DMS153 treated with DMSO at 0.1 percent for 48 hours (cell line): ENCODE measurements at regions not wholly inside any gene's neighbourhood (a gene's known extent, or its start where the extent isn't known, plus 50 kb on each side); places are given as distances from the start of the nearest gene placed in this dataset.

Source experiments
- DNase-seq: peaks from one replicate; lab custom pipeline; 2025; ENCODE audit not compliant: unreplicated experiment; lab: John Stamatoyannopoulos, UW

GRCh38 chr18:51514128-51514527 is 316.6 kb upstream of the MEX3C start:
- no peak for DNase-seq

- DNase-seq: no peak
Observed at GRCh38 chr18:51516478-51517038, 319.1 kb upstream of the MEX3C start.

- no peak for DNase-seq
Observed at GRCh38 chr18:51519571-51519970, 322.1 kb upstream of the MEX3C start.

- DNase-seq: no peak
Observed at GRCh38 chr18:51520676-51521180, 323.2 kb upstream of the MEX3C start.

- no peak for DNase-seq
Observed at GRCh38 chr18:51522338-51522737, 324.9 kb upstream of the MEX3C start.

GRCh38 chr18:51522821-51523220 is 325.3 kb upstream of the MEX3C start:
- DNase-seq: no peak

- no peak for DNase-seq
Observed at GRCh38 chr18:51523671-51524070, 326.2 kb upstream of the MEX3C start.

GRCh38 chr18:51525453-51526225 is 328.2 kb upstream of the MEX3C start:
- no peak for DNase-seq

GRCh38 chr18:51527826-51528225 is 330.3 kb upstream of the MEX3C start:
- no peak for DNase-seq

GRCh38 chr18:51531501-51531900 is 334.0 kb upstream of the MEX3C start:
- no peak for DNase-seq

- DNase-seq: peak; percentile 16
Observed at GRCh38 chr18:51537487-51537886, 340.0 kb upstream of the MEX3C start.

GRCh38 chr18:51540562-51540961 is 343.1 kb upstream of the MEX3C start:
- DNase-seq: no peak

GRCh38 chr18:51541230-51541629 is 343.7 kb upstream of the MEX3C start:
- no peak for DNase-seq

- no peak for DNase-seq
Observed at GRCh38 chr18:51543658-51544155, 346.2 kb upstream of the MEX3C start.

GRCh38 chr18:51545446-51545845 is 348.0 kb upstream of the MEX3C start:
- DNase-seq: no peak

- no peak for DNase-seq
Observed at GRCh38 chr18:51559198-51559901, 361.9 kb upstream of the MEX3C start.

- DNase-seq: no peak
Observed at GRCh38 chr18:51559902-51560287, 362.4 kb upstream of the MEX3C start.

- DNase-seq: no peak
Observed at GRCh38 chr18:51561821-51562220, 364.3 kb upstream of the MEX3C start.

- DNase-seq: no peak
Observed at GRCh38 chr18:51562866-51563265, 365.4 kb upstream of the MEX3C start.

GRCh38 chr18:51563396-51563795 is 365.9 kb upstream of the MEX3C start:
- DNase-seq: no peak

- no peak for DNase-seq
Observed at GRCh38 chr18:51568151-51568550, 370.7 kb upstream of the MEX3C start.

- no peak for DNase-seq
Observed at GRCh38 chr18:51569153-51569552, 371.7 kb upstream of the MEX3C start.
